Vagina (tissue), 2 donors: ENCODE measurements at regions not wholly inside any gene's neighbourhood (a gene's known extent, or its start where the extent isn't known, plus 50 kb on each side); places are given as distances from the start of the nearest gene placed in this dataset.

ENCODE experiments used
- DNase-seq, 2 donors: peaks; one replicate each; pipeline ENCODE4 v3.0.0-alpha.2; 2017; ENCODE audit errors: extremely low spot score in 2 of 2
- H3K27ac ChIP-seq: fragments of 200-600 bp; sonication (generic); one replicate; pipeline ENCODE4 v1.5.1; 2019
- H3K27me3 ChIP-seq: fragments of 200-600 bp; sonication (generic); one replicate; pipeline ENCODE4 v1.5.1; 2019
- H3K36me3 ChIP-seq, 2 donors: fragments of 200-600 bp; sonication (generic); one replicate each; pipeline ENCODE4 v1.5.1; 2017 to 2019
- H3K4me1 ChIP-seq: fragments of 200-600 bp; sonication (generic); one replicate; pipeline ENCODE4 v1.5.1; 2019
- H3K4me3 ChIP-seq, 2 donors: fragments of 200-600 bp; sonication (generic); 1 replicate in 1 of 2; 2 replicates in 1 of 2; pipeline ENCODE4 v1.5.1; 2016 to 2019
- H3K9me3 ChIP-seq: fragments of 200-600 bp; sonication (generic); one replicate; pipeline ENCODE4 v1.5.1; 2019
- POLR2A ChIP-seq, 2 donors: fragments of 450-650 bp; IDR thresholded peaks; one replicate each; pipeline ENCODE4 v1.6.1; 2017; ENCODE audit warnings: antibody characterized with exemption in 2 of 2, mild to moderate bottlenecking in 2 of 2, moderate library complexity in 2 of 2
- POLR2AphosphoS5 ChIP-seq, 2 donors: sonication (generic); formaldehyde crosslinking; IDR thresholded peaks; one replicate each; pipeline ENCODE4 v1.9.0; 2017; ENCODE audit warnings: antibody characterized with exemption in 2 of 2, mild to moderate bottlenecking in 2 of 2, low read depth in 1 of 2; ENCODE audit not compliant: insufficient read depth in 1 of 2
- intact Hi-C: fragments of 100-400 bp; cut with DNase I; formaldehyde crosslinking; loops from one replicate; pipeline ENCODE4 v1.15.1; 2023
- TF ChIP-seq, protein P1 (sequence below), 3 experiments: fragments of 450-650 bp in 2 of 3; fragments of 200-600 bp in 1 of 3; sonication (generic) in 1 of 3; IDR thresholded peaks; one replicate each; pipeline ENCODE4 v1.5.1; 2017 to 2019; ENCODE audit warnings: antibody characterized with exemption in 3 of 3, mild to moderate bottlenecking in 2 of 3, moderate library complexity in 2 of 3

DNA sequence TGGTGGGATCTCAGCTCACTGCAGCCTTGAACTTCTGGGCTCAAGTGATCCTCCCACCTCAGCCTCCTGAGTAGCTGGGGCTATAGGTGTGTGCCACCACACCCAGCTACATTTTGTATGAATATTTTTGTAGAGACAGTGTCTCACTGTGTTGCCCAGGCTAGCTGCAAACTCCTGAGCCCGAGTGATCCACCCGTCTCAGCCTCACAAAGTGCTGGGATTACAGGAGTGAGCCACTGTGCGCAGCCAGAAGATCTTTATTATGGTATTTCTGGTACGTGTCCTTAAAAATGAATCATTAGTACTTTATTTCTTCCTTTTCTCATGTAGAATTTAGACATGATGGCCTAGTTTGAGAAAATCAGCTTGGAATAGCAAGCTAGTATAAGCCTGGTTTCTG, 153.3 kb downstream of the BCHE start:
- intact Hi-C loops, result no loop called here
- Histone ChIP-seq H3K4me3 (no peak overlapping the region), H3K27me3 (no peaks in the 10 kb centered on the region), H3K4me1 (no peaks in the 10 kb centered on the region), H3K9me3 (no peaks in the 10 kb centered on the region), H3K27ac (no peak overlapping the region), H3K36me3 (no peaks in the 10 kb centered on the region)
- no peak for DNase-seq
- TF ChIP-seq, protein P1, sequence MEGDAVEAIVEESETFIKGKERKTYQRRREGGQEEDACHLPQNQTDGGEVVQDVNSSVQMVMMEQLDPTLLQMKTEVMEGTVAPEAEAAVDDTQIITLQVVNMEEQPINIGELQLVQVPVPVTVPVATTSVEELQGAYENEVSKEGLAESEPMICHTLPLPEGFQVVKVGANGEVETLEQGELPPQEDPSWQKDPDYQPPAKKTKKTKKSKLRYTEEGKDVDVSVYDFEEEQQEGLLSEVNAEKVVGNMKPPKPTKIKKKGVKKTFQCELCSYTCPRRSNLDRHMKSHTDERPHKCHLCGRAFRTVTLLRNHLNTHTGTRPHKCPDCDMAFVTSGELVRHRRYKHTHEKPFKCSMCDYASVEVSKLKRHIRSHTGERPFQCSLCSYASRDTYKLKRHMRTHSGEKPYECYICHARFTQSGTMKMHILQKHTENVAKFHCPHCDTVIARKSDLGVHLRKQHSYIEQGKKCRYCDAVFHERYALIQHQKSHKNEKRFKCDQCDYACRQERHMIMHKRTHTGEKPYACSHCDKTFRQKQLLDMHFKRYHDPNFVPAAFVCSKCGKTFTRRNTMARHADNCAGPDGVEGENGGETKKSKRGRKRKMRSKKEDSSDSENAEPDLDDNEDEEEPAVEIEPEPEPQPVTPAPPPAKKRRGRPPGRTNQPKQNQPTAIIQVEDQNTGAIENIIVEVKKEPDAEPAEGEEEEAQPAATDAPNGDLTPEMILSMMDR (IDR thresholded peaks at IDR 0.05), result no peak
- TF ChIP-seq POLR2A (IDR thresholded peaks at IDR 0.05), result no peak
- TF ChIP-seq POLR2AphosphoS5 (IDR thresholded peaks at IDR 0.05; ENCODE audit: insufficient read depth in 1 of 2, low read depth in 1 of 2), result no peak

DNA sequence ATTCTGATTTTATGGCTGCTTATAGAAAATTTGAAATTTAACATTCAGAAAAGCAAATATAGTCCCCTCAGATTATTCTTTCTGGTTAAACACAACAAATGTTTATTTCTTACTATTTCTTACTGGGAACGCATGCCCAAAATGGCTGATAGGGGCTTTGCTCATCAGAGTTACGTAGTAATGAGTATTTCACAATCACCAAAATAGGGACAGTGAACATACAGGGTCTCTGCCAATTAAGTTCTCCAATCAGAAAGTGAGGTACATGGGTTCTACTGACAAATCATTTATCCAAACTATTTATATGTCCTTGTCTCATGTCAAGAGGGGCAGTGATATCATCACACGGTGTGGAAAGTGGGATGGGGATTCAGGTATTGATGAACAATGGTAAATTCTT, 154.5 kb downstream of the BCHE start:
- no peak overlapping the region for H3K27ac ChIP-seq
- DNase-seq, result no peak
- H3K27me3 ChIP-seq, result no peaks in the 10 kb centered on the region
- intact Hi-C loops, result no loop called here
- no peaks in the 10 kb centered on the region for H3K4me1 ChIP-seq
- no peak overlapping the region for H3K4me3 ChIP-seq
- H3K36me3 ChIP-seq, result no peaks in the 10 kb centered on the region
- H3K9me3 ChIP-seq, result no peaks in the 10 kb centered on the region
- TF ChIP-seq POLR2A (IDR thresholded peaks at IDR 0.05), result no peak
- TF ChIP-seq, protein P1 (IDR thresholded peaks at IDR 0.05), result no peak
- TF ChIP-seq POLR2AphosphoS5 (IDR thresholded peaks at IDR 0.05; ENCODE audit: insufficient read depth in 1 of 2, low read depth in 1 of 2), result no peak

DNA sequence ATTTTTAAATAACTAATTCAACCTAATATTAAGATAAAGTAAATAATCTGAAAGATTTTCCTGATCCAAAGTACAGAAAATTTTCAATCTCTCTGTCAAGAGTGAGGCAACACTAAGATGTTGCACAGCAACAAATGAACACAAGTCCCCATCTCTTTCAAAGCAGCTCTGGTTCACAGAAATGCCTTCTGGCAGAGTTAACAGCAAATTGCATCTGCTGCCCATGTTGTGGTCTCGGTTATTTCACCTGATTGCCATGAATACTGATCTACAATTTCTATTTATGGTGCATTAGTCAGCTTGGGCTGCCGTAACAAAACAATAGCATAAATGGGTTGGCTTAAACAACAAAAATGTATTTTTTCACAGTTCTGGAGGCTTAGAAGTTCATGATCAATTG, 167.3 kb downstream of the BCHE start:
- DNase-seq, result no peak
- TF ChIP-seq, protein P1 (IDR thresholded peaks at IDR 0.05), result no peak
- no peak for TF ChIP-seq POLR2A (IDR thresholded peaks at IDR 0.05)
- Histone ChIP-seq H3K4me3 (no peak overlapping the region), H3K36me3 (no peaks in the 10 kb centered on the region), H3K27ac (no peak overlapping the region), H3K9me3 (no peaks in the 10 kb centered on the region), H3K27me3 (no peaks in the 10 kb centered on the region), H3K4me1 (no peaks in the 10 kb centered on the region)
- intact Hi-C loops, result no loop called here

DNA sequence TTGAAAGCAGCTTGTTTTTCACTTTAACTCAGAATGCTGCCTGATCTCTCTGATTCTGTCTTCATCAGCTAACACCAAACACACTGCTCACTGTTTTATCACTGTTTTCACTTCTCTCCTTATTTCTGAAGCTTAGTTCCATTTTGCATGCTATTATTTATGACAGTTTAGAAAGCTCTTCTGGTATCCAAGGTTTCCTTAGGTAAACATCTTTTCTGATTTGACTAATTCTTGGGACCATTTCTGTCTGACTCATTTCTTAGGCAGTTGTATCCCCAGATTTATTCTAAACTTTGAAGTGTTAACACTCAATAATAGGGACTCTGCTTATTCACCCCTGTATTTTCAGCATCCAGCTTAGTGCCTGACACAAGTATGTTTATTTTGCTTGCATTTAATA, 167.7 kb downstream of the BCHE start:
- Histone ChIP-seq H3K9me3 (no peaks in the 10 kb centered on the region), H3K27ac (no peak overlapping the region), H3K27me3 (no peaks in the 10 kb centered on the region), H3K36me3 (no peaks in the 10 kb centered on the region), H3K4me3 (no peak overlapping the region), H3K4me1 (no peaks in the 10 kb centered on the region)
- DNase-seq, result no peak
- TF ChIP-seq POLR2AphosphoS5 (IDR thresholded peaks at IDR 0.05; ENCODE audit: insufficient read depth in 1 of 2, low read depth in 1 of 2) (no peak), POLR2A (IDR thresholded peaks at IDR 0.05) (no peak)
- TF ChIP-seq, protein P1 (IDR thresholded peaks at IDR 0.05), result no peak
- intact Hi-C loops, result no loop called here

DNA sequence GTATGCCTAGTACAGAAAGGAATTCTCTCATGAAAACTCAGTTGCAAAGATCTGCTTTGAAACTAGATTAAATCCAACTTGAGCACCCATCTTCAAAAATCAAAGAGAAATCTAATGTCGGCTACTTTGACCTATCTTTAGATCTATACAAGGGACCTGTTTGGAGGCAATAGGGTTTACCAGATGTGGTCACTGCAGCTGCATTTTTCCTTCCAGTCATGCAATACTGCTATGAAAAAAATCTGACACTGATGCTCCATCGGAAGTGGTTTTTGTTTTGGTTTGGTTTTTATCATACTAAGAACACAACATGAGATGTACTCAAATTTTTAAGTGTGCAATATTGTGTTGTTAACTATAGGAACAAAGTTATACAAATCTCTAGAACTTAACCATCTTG, 169.5 kb downstream of the BCHE start:
- Histone ChIP-seq H3K4me1 (no peaks in the 10 kb centered on the region), H3K27me3 (no peaks in the 10 kb centered on the region), H3K9me3 (no peaks in the 10 kb centered on the region), H3K27ac (no peak overlapping the region), H3K4me3 (no peak overlapping the region), H3K36me3 (no peaks in the 10 kb centered on the region)
- no peak for DNase-seq
- intact Hi-C loops, result no loop called here
- TF ChIP-seq, protein P1 (IDR thresholded peaks at IDR 0.05), result no peak
- TF ChIP-seq POLR2A (IDR thresholded peaks at IDR 0.05) (no peak), POLR2AphosphoS5 (IDR thresholded peaks at IDR 0.05; ENCODE audit: insufficient read depth in 1 of 2, low read depth in 1 of 2) (no peak)
